ENCODE measurements at regions not wholly inside any gene's neighbourhood (a gene's known extent, or its start where the extent isn't known, plus 50 kb on each side); places are given as distances from the start of the nearest gene placed in this dataset.

- ATAC-seq, result no peak
- no peak overlapping the region for H3K4me2 ChIP-seq (ENCODE audit: low read length)
- H3K27ac ChIP-seq (ENCODE audit: low read depth, low read length), result no peak overlapping the region
- H3K4me3 ChIP-seq (replicated peaks in 1 of 2; ENCODE audit: low read depth in 1 of 2, low read length in 2 of 2), result no peak overlapping the region
- no peaks in the 10 kb centered on the region for H3K4me1 ChIP-seq (ENCODE audit: control insufficient read depth in 1 of 2, insufficient read depth in 2 of 2, low read length in 2 of 2)
- H3K27me3 ChIP-seq (ENCODE audit: insufficient read depth, low read length), result no peaks in the 10 kb centered on the region
- DNase-seq (ENCODE audit: low read depth, low spot score), result no peak
- intact Hi-C loops (cut with micrococcal nuclease), result no loop called here
- ChIA-PET CTCF (no interaction called here), POLR2A (no interaction called here), RAD21 (ENCODE audit: low non-redundant PET in 1 of 2, low total read pairs in 2 of 2, uncharacterized antibody in 2 of 2, unreplicated experiment in 2 of 2) (no interaction called here)
- H3K9ac ChIP-seq (ENCODE audit: low read length), result no peak overlapping the region
- no peaks in the 10 kb centered on the region for H3K9me2 ChIP-seq (ENCODE audit: insufficient read depth)
- H4K20me1 ChIP-seq (ENCODE audit: insufficient read depth), result no peaks in the 10 kb centered on the region
- TF ChIP-seq CBX3 (IDR thresholded peaks at IDR 0.05; ENCODE audit: low read depth), result no peak
- TF ChIP-seq MAX (IDR thresholded peaks at IDR 0.05), result no peak
- TF ChIP-seq ZNF274 (IDR thresholded peaks at IDR 0.05; ENCODE audit: low read depth, low read length), result no peak
- no peak for TF ChIP-seq EZH2 (IDR thresholded peaks at IDR 0.05)
- TF ChIP-seq ZFX (IDR thresholded peaks at IDR 0.05), result no peak
- no peak for TF ChIP-seq ZBTB33 (IDR thresholded peaks at IDR 0.05; ENCODE audit: extremely low read depth, insufficient replicate concordance, low read length)
- TF ChIP-seq TCF7L2 (IDR thresholded peaks at IDR 0.05; ENCODE audit: borderline replicate concordance, extremely low read depth, insufficient read depth, insufficient read length), result no peak
- no peak for TF ChIP-seq ATF3 (IDR thresholded peaks at IDR 0.05)
- TF ChIP-seq SIN3A (IDR thresholded peaks at IDR 0.05; ENCODE audit: low read depth), result no peak
- no peak for TF ChIP-seq RAD21 (IDR thresholded peaks at IDR 0.05; ENCODE audit: low read depth)
- TF ChIP-seq YY1 (IDR thresholded peaks at IDR 0.05; ENCODE audit: extremely low read depth, insufficient replicate concordance, low read depth, low read length), result no peak
- TF ChIP-seq ELF1 (IDR thresholded peaks at IDR 0.05; ENCODE audit: borderline replicate concordance, low read depth), result no peak
- no peak for TF ChIP-seq EGR1 (IDR thresholded peaks at IDR 0.05; ENCODE audit: low read depth)
- no peak for TF ChIP-seq CTCF (IDR thresholded peaks at IDR 0.05 in 2 of 3, conservative IDR thresholded peaks at IDR 0.05 in 1 of 3; ENCODE audit: borderline replicate concordance in 1 of 3, insufficient read depth in 1 of 3, low read depth in 2 of 3, low read length in 2 of 3)
- no peak for TF ChIP-seq SP1 (IDR thresholded peaks at IDR 0.05; ENCODE audit: low read depth)
- TF ChIP-seq JUND (IDR thresholded peaks at IDR 0.05), result no peak
- no peak for TF ChIP-seq FOSL1 (IDR thresholded peaks at IDR 0.05; ENCODE audit: low read depth)
- H3K79me2 ChIP-seq (ENCODE audit: insufficient read depth, low read length), result no peaks in the 10 kb centered on the region
- BruUV-seq (replicated peaks), result no TSS peak
- no peaks in the 10 kb centered on the region for H3K36me3 ChIP-seq (ENCODE audit: control insufficient read depth in 1 of 2, insufficient read depth in 2 of 2, low read length in 2 of 2)
- peaks cover 19 to 23% of the 10 kb centered on the region in 2 experiments; a peak in 2 of 4 replicates for H3K9me3 ChIP-seq (ENCODE audit: control insufficient read depth in 1 of 2, insufficient read depth in 1 of 2, low read depth in 1 of 2, low read length in 2 of 2)
- no peak overlapping the region for H2AFZ ChIP-seq (ENCODE audit: low read depth, low read length, poor library complexity, severe bottlenecking)
Measured at GRCh38 chr12:24011927-24012507, 62.5 kb upstream of the SOX5 start.

Measured in HCT116 (cell line).